EL (cell line): ENCODE measurements at regions not wholly inside any gene's neighbourhood (a gene's known extent, or its start where the extent isn't known, plus 50 kb on each side); places are given as distances from the start of the nearest gene placed in this dataset.

Experiments used
- DNase-seq: peaks from one replicate; pipeline ENCODE4 v3.0.0-alpha.2; 2016

DNA sequence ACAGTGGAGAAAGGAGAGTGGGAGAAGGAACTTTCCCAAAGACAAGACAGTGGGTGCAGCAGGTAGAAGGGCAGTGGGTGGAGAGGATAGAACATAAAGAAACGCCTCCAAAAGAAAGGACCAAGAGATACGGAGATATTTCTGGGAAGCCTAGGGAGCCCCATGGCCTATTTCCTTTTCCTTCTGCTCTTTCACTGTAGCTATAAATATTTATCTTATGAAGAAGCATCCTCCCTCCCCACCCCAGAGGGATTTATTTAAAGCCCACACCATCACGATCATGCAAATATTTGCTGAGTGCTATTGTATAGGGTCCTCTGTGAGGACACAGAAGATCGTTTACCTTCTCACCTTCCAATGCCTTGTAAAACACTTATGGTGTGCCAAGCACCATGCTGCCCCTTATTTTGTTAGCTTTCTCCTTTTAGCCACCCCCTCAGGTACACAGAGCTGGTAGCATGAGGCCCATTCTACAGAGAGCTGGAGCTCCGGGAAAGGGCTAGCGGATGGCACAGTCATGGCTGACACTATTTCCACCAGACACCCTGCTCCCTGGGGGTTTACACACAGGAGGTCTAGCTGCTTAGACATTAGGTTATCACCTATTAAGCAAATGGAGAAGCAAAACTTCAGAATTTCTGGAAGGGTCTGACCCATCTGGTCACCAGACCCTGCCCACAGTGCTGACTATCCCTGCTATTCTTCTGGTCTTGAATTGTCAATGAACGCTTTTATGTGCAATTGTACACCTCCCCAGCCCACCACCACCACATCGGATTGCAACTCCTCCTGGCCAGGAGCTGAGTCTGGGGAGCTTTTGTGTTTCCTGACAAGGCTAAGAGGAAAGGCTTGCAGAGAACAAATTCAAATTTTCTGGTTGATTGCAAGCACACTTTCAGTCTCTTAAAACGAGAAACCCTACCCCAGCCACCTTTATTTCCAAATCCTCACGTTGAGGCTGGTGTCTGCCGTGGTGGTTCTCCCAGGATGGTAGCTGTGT, 91.8 kb upstream of the KLF7 start:
- DNase-seq: no peak

- DNase-seq: peak; percentile 100
Observed at GRCh38 chr2:207258263-207258991, 92.7 kb upstream of the KLF7 start.

DNA sequence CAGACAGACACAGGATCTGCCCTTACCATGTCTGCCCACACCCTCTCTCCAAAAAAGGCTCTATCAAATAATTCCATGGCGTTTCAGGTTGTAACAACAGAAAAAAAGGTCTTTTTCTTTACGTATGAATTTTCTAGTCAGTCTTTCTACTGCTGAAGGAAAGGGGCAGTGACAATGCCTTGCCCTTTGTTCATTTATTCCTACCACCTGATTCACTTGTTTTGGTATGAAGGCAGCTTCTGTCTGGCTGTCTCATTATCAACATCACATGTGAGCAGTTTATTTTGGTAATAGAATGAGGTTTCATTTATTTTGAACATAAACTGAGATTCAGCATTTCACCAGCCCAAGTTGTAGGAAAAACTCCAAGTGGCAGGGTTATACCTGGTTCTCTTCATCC, 94.3 kb upstream of the KLF7 start:
- DNase-seq: no peak

DNA sequence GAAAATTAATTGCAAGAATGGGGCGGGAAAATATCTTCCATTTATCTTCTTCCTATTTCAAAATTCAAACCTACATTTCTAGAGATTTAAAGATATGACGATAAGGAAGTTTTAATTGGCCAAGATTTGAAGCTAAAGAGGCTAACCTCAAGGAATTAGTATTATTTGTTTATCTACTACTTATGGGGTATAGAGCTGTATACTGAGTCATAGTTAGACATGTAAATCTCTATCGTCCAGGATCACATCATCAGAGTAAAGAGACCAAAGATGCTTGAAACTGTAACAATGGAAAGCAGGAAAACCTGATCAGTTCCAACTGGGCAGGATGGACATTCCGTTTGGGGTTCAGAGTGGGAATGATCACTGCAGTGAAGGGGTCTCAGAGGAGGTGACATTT, 95.2 kb upstream of the KLF7 start:
- peak; percentile 53 for DNase-seq

DNA sequence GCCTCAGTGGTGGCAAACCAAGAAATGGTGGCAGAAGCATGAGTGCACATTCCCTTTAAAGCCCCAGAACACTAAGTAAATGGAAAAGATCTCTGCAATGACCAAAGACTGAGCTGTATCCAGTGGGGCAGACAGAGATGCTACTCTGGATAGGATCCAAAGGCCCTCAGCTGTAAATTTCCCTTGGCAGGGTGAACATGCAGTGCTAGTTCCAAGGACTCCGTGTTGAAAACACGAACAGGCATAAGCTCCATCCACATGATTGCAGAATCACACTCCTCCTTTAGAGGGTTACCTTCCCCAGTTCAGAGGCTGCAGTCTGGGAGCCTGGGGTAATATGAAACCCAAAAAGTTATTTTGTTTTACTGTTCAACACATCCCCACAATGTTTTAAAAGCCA, 98.6 kb upstream of the KLF7 start:
- DNase-seq: no peak

- no peak for DNase-seq
Observed at GRCh38 chr2:207265332-207265731, 99.6 kb upstream of the KLF7 start.

DNA sequence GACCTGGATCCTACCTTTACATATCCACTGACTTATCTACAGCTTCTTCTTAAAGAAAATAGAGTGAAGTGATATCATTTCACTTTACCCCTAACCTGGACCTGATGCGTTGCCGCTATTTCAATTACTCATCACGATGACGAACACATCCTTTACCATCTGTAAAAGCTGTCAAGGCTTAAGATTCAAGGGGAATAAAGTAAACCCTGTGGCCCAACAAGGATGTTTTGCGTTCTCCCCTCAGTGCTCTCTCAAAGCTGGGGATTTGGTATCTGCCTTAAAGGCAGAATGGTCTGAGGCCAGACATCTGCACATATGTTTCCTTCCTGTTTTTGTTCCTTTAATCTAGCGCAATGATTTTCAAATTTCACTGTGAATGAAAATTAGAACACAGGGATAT, 100.1 kb upstream of the KLF7 start:
- peak; percentile 80 for DNase-seq

GRCh38 chr2:207266648-207267047, 100.9 kb upstream of the KLF7 start:
- DNase-seq: no peak

- no peak for DNase-seq
Observed at GRCh38 chr2:207269038-207269437, 103.3 kb upstream of the KLF7 start.

DNA sequence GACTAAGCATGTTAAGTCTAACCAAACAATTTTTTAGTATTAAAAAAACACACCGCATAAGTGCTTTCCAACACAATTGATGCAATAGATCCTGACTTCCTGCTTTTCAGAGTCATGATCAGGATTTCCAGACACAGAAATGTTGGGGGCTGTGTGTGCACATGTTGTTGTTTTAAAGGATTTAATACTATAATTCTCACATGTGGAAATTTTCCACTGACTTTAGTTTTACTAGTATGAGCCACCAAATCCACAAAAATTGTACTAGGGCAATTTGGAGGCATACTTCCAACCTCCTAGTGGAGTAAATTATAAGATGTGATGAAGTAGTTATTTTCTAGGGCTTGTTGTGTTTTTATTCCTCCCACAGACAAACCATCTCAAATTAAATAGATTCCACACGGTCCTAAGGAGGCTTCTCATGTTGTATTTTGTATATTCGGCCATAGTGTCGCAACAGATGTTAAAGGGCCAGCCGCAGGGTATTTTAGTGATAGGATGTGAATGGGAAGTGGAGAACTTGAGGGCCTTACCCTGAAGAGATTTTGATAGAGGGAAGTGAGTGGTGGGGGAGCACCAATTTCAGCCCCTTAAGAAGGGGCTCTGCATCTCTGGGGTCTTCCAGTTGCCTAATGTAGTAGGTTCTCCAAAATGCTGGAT, 108.9 kb upstream of the KLF7 start:
- DNase-seq: no peak

DNA sequence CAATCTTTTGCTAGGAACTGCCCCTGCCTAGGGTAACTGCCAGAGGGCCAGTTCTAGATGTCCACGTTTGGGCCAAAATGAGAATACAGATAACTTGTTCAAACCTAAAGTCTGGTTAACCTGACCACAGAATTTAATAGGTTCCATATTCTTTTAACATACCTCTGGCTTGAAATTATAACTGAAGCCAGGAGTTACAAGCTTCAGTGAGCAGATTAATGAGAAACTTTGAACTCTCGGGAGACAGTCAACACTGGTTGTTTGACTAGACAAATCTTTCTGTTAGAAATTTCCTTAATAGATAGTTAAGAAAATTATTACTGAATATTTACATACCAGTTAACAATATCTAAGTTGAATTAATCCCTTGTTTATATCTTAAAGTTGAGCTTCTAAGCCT, 110.0 kb upstream of the KLF7 start:
- DNase-seq: no peak

DNA sequence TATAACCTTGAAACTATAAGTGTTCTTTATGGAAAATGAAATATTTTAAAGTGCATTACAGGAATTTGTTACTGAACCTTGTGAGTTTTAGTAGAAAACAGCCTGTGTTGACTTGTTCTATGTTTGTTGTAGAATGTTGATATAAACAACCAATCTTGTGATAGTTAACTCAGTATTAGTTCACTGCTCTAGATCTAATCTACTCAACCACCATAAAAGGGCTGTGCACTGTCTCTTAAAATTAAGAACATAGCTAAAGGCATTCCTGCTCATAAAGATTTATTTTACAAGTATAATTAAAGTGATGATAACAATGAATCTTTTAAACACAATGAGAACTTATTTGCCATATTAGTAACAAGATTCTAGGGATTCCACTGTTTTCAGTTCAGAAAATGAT, 110.5 kb upstream of the KLF7 start:
- DNase-seq: no peak

- no peak for DNase-seq
Observed at GRCh38 chr2:207276858-207277257, 111.1 kb upstream of the KLF7 start.

- DNase-seq: no peak
Observed at GRCh38 chr2:207279520-207279919, 113.8 kb upstream of the KLF7 start.

GRCh38 chr2:207281436-207281835, 115.7 kb upstream of the KLF7 start:
- no peak for DNase-seq

GRCh38 chr2:207282916-207283315, 117.2 kb upstream of the KLF7 start:
- no peak for DNase-seq

GRCh38 chr2:207283356-207283755, 117.6 kb upstream of the KLF7 start:
- peak; percentile 31 for DNase-seq

- DNase-seq: no peak
Observed at GRCh38 chr2:207284556-207285472, 119.1 kb upstream of the KLF7 start.

GRCh38 chr2:207285473-207285815, 119.7 kb upstream of the KLF7 start:
- DNase-seq: no peak

DNA sequence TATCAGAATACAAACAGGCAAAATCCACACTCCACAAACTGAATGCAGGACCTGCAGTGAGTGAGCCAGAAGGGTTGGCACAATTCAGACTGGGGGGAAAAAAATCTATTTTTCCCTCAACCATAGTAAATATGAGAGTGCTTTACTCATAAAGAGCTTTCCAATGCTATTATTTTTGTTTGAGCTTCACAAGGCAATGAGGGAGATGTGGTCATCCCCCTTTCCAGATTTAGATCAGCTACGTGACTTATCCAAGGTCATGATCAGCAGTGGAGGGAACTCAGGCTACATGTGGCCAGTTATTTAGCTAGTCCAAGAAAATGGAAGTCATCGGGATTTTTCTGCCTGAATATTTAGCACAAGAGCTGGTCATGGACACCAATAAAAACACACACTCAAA, 120.4 kb upstream of the KLF7 start:
- DNase-seq: no peak

DNA sequence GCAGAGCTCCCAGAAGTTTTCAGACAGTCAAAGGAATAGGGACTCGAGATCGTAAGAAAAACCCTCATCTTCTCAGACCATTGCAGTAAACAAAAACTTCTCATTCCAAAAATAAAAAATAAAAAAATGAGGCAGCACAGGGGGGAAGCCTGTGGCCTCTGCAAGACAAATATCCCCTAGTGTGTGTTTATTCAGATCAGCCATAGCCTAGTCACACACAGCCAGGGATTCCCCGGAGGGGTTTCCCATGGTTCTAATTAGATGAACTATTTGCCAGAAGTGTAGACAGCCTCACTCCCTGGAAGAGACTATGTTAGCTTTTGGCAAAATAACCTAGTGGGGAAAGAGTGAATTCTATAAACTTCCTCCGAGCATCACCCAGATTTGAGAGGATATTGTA, 122.9 kb upstream of the KLF7 start:
- DNase-seq: no peak

- DNase-seq: no peak
Observed at GRCh38 chr2:207289295-207290018, 123.7 kb upstream of the KLF7 start.
